Osteocyte (in vitro differentiated cells): ENCODE measurements at regions not wholly inside any gene's neighbourhood (a gene's known extent, or its start where the extent isn't known, plus 50 kb on each side); places are given as distances from the start of the nearest gene placed in this dataset.
"Not testable (repeated sequence)": the region's sequence is repeated elsewhere in the genome, so short reads cannot be mapped to it uniquely, and the experiment has no call there.

Experiments used
- DNase-seq: peaks from one replicate; pipeline ENCODE4 v3.0.0; 2021; ENCODE audit warnings: mixed read lengths; ENCODE audit not compliant: unreplicated experiment; ENCODE audit errors: extremely low spot score
- H3K27ac Mint-ChIP-seq: one replicate; pipeline ENCODE4 v1.8.0; 2021; ENCODE audit warnings: mild to moderate bottlenecking, mixed read lengths; ENCODE audit not compliant: unreplicated experiment
- H3K27me3 Mint-ChIP-seq: one replicate; pipeline ENCODE4 v1.8.0; 2021; ENCODE audit warnings: mixed read lengths; ENCODE audit not compliant: unreplicated experiment
- H3K36me3 Mint-ChIP-seq: one replicate; pipeline ENCODE4 v1.8.0; 2021; ENCODE audit warnings: mixed read lengths; ENCODE audit not compliant: unreplicated experiment
- H3K4me1 Mint-ChIP-seq: one replicate; pipeline ENCODE4 v1.8.0; 2021; ENCODE audit warnings: mixed read lengths; ENCODE audit not compliant: unreplicated experiment
- H3K4me3 Mint-ChIP-seq: one replicate; pipeline ENCODE4 v1.8.0; 2021; ENCODE audit warnings: mild to moderate bottlenecking, moderate library complexity, mixed read lengths; ENCODE audit not compliant: unreplicated experiment
- H3K9me3 Mint-ChIP-seq: one replicate; pipeline ENCODE4 v1.8.0; 2021; ENCODE audit warnings: mixed read lengths; ENCODE audit not compliant: unreplicated experiment
- CTCF ChIP-seq: fragments of 200-600 bp; sonication (generic); IDR thresholded peaks from 2 replicates; pipeline ENCODE4 v1.5.0; 2021; ENCODE audit warnings: antibody characterized with exemption, mild to moderate bottlenecking, moderate library complexity

- DNase-seq: no peak
- H3K4me1 Mint-ChIP-seq: no peaks in the 10 kb centered on the region
- no peak overlapping the region for H3K27ac Mint-ChIP-seq
- H3K36me3 Mint-ChIP-seq: no peaks in the 10 kb centered on the region
- no peaks in the 10 kb centered on the region for H3K9me3 Mint-ChIP-seq
- peaks cover 5% of the 10 kb centered on the region for H3K27me3 Mint-ChIP-seq
- no peak for TF ChIP-seq CTCF
- no peak overlapping the region for H3K4me3 Mint-ChIP-seq
Measured at GRCh38 chr6:102936959-102937358, 1543.5 kb downstream of the GRIK2 start.

GRCh38 chr6:102928109-102928508, 1534.6 kb downstream of the GRIK2 start:
- no peaks in the 10 kb centered on the region for H3K36me3 Mint-ChIP-seq
- no peaks in the 10 kb centered on the region for H3K27me3 Mint-ChIP-seq
- no peaks in the 10 kb centered on the region for H3K9me3 Mint-ChIP-seq
- H3K4me1 Mint-ChIP-seq: no peaks in the 10 kb centered on the region
- DNase-seq: no peak
- H3K4me3 Mint-ChIP-seq: no peak overlapping the region
- H3K27ac Mint-ChIP-seq: no peak overlapping the region
- TF ChIP-seq CTCF: no peak

- TF ChIP-seq CTCF: no peak
- DNase-seq: no peak
- Mint-ChIP-seq H3K9me3 (peaks cover 5% of the 10 kb centered on the region), H3K4me1 (no peaks in the 10 kb centered on the region), H3K27ac (no peak overlapping the region), H3K27me3 (peaks cover 9% of the 10 kb centered on the region), H3K4me3 (no peak overlapping the region), H3K36me3 (no peaks in the 10 kb centered on the region)
Measured at GRCh38 chr6:102918161-102918560, 1524.7 kb downstream of the GRIK2 start.

- no peaks in the 10 kb centered on the region for H3K36me3 Mint-ChIP-seq
- no peak overlapping the region for H3K4me3 Mint-ChIP-seq
- DNase-seq: no peak
- no peak for TF ChIP-seq CTCF
- H3K4me1 Mint-ChIP-seq: no peaks in the 10 kb centered on the region
- H3K9me3 Mint-ChIP-seq: peaks cover 5% of the 10 kb centered on the region
- no peak overlapping the region for H3K27ac Mint-ChIP-seq
- no peaks in the 10 kb centered on the region for H3K27me3 Mint-ChIP-seq
Measured at GRCh38 chr6:102911571-102911970, 1518.1 kb downstream of the GRIK2 start.

- not testable (repeated sequence) for H3K27ac Mint-ChIP-seq, DNase-seq, H3K4me1 Mint-ChIP-seq, H3K9me3 Mint-ChIP-seq, H3K4me3 Mint-ChIP-seq, H3K27me3 Mint-ChIP-seq, H3K36me3 Mint-ChIP-seq
Measured at GRCh38 chr6:102910701-102911139, 1517.2 kb downstream of the GRIK2 start.

GRCh38 chr6:102907181-102907580, 1513.7 kb downstream of the GRIK2 start:
- no peak for TF ChIP-seq CTCF
- Mint-ChIP-seq H3K4me1 (no peaks in the 10 kb centered on the region), H3K27me3 (no peaks in the 10 kb centered on the region), H3K36me3 (no peaks in the 10 kb centered on the region), H3K4me3 (no peak overlapping the region), H3K27ac (no peak overlapping the region), H3K9me3 (peaks cover 5% of the 10 kb centered on the region)
- no peak for DNase-seq
